NCI-H128 (cell line): ENCODE measurements at regions not wholly inside any gene's neighbourhood (a gene's known extent, or its start where the extent isn't known, plus 50 kb on each side); places are given as distances from the start of the nearest gene placed in this dataset.

Experiments
- DNase-seq: peaks from one replicate; lab custom pipeline; 2025; ENCODE audit not compliant: unreplicated experiment; lab: John Stamatoyannopoulos, UW

- no peak for DNase-seq
These were observed 103.4 kb upstream of the IRX3 start for GRCh38 chr16:54389836-54390494.

- no peak for DNase-seq
These were observed 98.6 kb upstream of the IRX3 start for GRCh38 chr16:54385141-54385540.

GRCh38 chr16:54381601-54382313 lies 95.2 kb upstream of the IRX3 start:
- no peak for DNase-seq

- no peak for DNase-seq
These were observed 88.5 kb upstream of the IRX3 start for GRCh38 chr16:54375071-54375470.

- DNase-seq, result no peak
These were observed 87.2 kb upstream of the IRX3 start for GRCh38 chr16:54373534-54374520.

- DNase-seq, result no peak
These were observed 83.9 kb upstream of the IRX3 start for GRCh38 chr16:54370278-54371040.

- no peak for DNase-seq
These were observed 83.3 kb upstream of the IRX3 start for GRCh38 chr16:54369861-54370260.

- no peak for DNase-seq
These were observed 80.4 kb upstream of the IRX3 start for GRCh38 chr16:54366943-54367342.

- DNase-seq, result no peak
These were observed 79.5 kb upstream of the IRX3 start for GRCh38 chr16:54365990-54366634.

GRCh38 chr16:54363766-54364165 lies 77.2 kb upstream of the IRX3 start:
- DNase-seq, result no peak

- no peak for DNase-seq
These were observed 76.1 kb upstream of the IRX3 start for GRCh38 chr16:54362591-54363206.

- DNase-seq, result no peak
These were observed 74.7 kb upstream of the IRX3 start for GRCh38 chr16:54361246-54361645.

GRCh38 chr16:54360681-54361080 lies 74.1 kb upstream of the IRX3 start:
- DNase-seq, result no peak

- DNase-seq, result no peak
These were observed 73.0 kb upstream of the IRX3 start for GRCh38 chr16:54359555-54359954.

- no peak for DNase-seq
These were observed 72.5 kb upstream of the IRX3 start for GRCh38 chr16:54359081-54359480.

- no peak for DNase-seq
These were observed 69.8 kb upstream of the IRX3 start for GRCh38 chr16:54356391-54356790.

GRCh38 chr16:54355251-54355650 lies 68.7 kb upstream of the IRX3 start:
- DNase-seq, result no peak

GRCh38 chr16:54353097-54353496 lies 66.5 kb upstream of the IRX3 start:
- no peak for DNase-seq

GRCh38 chr16:54351171-54351570 lies 64.6 kb upstream of the IRX3 start:
- DNase-seq, result no peak

- no peak for DNase-seq
These were observed 61.4 kb upstream of the IRX3 start for GRCh38 chr16:54347961-54348360.
